H1 (cell line): ENCODE measurements at regions not wholly inside any gene's neighbourhood (a gene's known extent, or its start where the extent isn't known, plus 50 kb on each side); places are given as distances from the start of the nearest gene placed in this dataset.

Source experiments
- EP300 ChIP-seq, 2 experiments: IDR thresholded peaks; 1 replicate in 1 of 2; 2 replicates in 1 of 2; pipeline ENCODE4 v1.6.1; 2011 to 2012; ENCODE audit warnings: low read depth in 2 of 2, low read length in 2 of 2, mild to moderate bottlenecking in 2 of 2, borderline replicate concordance in 1 of 2, inconsistent platforms in 1 of 2, moderate library complexity in 1 of 2
- EZH2 ChIP-seq: fragments of 200-600 bp; sonication (generic); IDR thresholded peaks from 2 replicates; pipeline ENCODE4 v1.7.1; 2012; ENCODE audit warnings: low read depth, mild to moderate bottlenecking, moderate library complexity, low read length, inconsistent platforms; ENCODE audit not compliant: severe bottlenecking
- POLR2AphosphoS5 ChIP-seq: IDR thresholded peaks from 2 replicates; pipeline ENCODE4 v1.6.1; 2011; ENCODE audit warnings: low read depth, low read length
- RNF2 ChIP-seq: fragments of 200-900, 300-1000 bp; sonication (generic); IDR thresholded peaks from 2 replicates; pipeline ENCODE4 v1.7.1; 2016; ENCODE audit warnings: borderline replicate concordance, low read depth, mild to moderate bottlenecking, antibody characterized with exemption, low read length; ENCODE audit not compliant: poor library complexity, severe bottlenecking; ENCODE audit errors: missing control alignments
- SIN3A ChIP-seq, 2 experiments: IDR thresholded peaks in 1 of 2; conservative IDR thresholded peaks in 1 of 2; 2 replicates each; pipeline ENCODE4 v1.6.1; 2011 to 2012; ENCODE audit warnings: low read length in 2 of 2, improper control_type of control experiment in 1 of 2, low read depth in 1 of 2, mild to moderate bottlenecking in 1 of 2
- TAF7 ChIP-seq: optimal IDR thresholded peaks from 2 replicates; pipeline ENCODE3; 2011; ENCODE audit warnings: low read depth, mild to moderate bottlenecking, inconsistent platforms, low read length, moderate library complexity, borderline replicate concordance
- YY1 ChIP-seq: IDR thresholded peaks from 2 replicates; pipeline ENCODE4 v1.6.1; 2011; ENCODE audit warnings: low read depth, mild to moderate bottlenecking, low read length
- TF ChIP-seq, protein P1 (sequence below), 3 experiments: IDR thresholded peaks; 1 replicate in 2 of 3; 2 replicates in 1 of 3; pipeline versions ENCODE4 v1.5.1 to v1.6.1; 2011; ENCODE audit warnings: low read length in 3 of 3, mild to moderate bottlenecking in 3 of 3, inconsistent platforms in 2 of 3, low read depth in 1 of 3, moderate library complexity in 1 of 3; ENCODE audit not compliant: insufficient read depth in 1 of 3; ENCODE audit errors: control extremely low read depth in 1 of 3

DNA sequence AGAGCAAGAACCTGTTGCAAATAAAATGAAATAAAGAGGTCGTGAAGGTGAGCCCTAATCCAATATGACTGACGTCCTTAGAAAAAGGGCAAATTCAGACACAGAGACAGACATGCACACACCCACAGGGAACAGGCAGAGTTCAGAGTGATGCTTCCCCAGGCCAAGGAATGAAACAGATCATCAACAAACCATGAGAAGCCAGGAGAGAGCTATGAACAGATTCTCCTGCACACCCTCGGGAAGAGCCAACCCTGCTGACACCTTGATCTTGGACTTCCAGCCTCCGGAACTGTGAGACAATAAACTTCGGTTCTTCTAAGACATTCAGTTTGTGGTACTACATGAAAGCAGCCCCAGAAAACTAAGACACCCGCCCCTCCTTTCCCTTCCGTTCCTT is 290.4 kb upstream of the KLF6 start:
- TF ChIP-seq RNF2 (no peak), TAF7 (no peak), SIN3A (conservative IDR thresholded peaks at IDR 0.05 in 1 of 2, IDR thresholded peaks at IDR 0.05 in 1 of 2; ENCODE audit: low read depth in 1 of 2, low read length in 2 of 2) (no peak), EZH2 (no peak), POLR2AphosphoS5 (no peak), EP300 (IDR thresholded peaks at IDR 0.05; ENCODE audit: borderline replicate concordance in 1 of 2, low read depth in 2 of 2, low read length in 2 of 2) (no peak), YY1 (no peak)
- TF ChIP-seq, protein P1, sequence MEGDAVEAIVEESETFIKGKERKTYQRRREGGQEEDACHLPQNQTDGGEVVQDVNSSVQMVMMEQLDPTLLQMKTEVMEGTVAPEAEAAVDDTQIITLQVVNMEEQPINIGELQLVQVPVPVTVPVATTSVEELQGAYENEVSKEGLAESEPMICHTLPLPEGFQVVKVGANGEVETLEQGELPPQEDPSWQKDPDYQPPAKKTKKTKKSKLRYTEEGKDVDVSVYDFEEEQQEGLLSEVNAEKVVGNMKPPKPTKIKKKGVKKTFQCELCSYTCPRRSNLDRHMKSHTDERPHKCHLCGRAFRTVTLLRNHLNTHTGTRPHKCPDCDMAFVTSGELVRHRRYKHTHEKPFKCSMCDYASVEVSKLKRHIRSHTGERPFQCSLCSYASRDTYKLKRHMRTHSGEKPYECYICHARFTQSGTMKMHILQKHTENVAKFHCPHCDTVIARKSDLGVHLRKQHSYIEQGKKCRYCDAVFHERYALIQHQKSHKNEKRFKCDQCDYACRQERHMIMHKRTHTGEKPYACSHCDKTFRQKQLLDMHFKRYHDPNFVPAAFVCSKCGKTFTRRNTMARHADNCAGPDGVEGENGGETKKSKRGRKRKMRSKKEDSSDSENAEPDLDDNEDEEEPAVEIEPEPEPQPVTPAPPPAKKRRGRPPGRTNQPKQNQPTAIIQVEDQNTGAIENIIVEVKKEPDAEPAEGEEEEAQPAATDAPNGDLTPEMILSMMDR (IDR thresholded peaks at IDR 0.05; ENCODE audit: control extremely low read depth in 1 of 3, insufficient read depth in 1 of 3, low read depth in 1 of 3, low read length in 3 of 3) = no peak
